SU-DHL-6 (cell line): ENCODE measurements at regions not wholly inside any gene's neighbourhood (a gene's known extent, or its start where the extent isn't known, plus 50 kb on each side); places are given as distances from the start of the nearest gene placed in this dataset.

Experiments
- H2AFZ ChIP-seq: fragments of 200-600 bp; sonication (generic); 2 replicates; pipeline ENCODE4 v1.6.1; 2014; ENCODE audit warnings: low read depth, mild to moderate bottlenecking, moderate library complexity, mixed read lengths, antibody characterized with exemption, low read length; ENCODE audit not compliant: severe bottlenecking
- H3F3A ChIP-seq: fragments of 200-600 bp; shearing (Covaris generic); 2 replicates; pipeline ENCODE4 v1.6.0; 2016; ENCODE audit warnings: antibody characterized with exemption, mild to moderate bottlenecking; ENCODE audit not compliant: insufficient read depth
- H3K27ac ChIP-seq: fragments of 200-600 bp; sonication (generic); 2 replicates; pipeline ENCODE4 v1.5.1; 2016; ENCODE audit warnings: low read depth, mild to moderate bottlenecking, low read length, moderate library complexity, mixed read lengths
- H3K27me3 ChIP-seq: fragments of 200-600 bp; sonication (generic), shearing (Covaris generic); 2 replicates; pipeline ENCODE4 v1.6.0; 2014; ENCODE audit warnings: mild to moderate bottlenecking, low read length
- H3K36me3 ChIP-seq: fragments of 200-600 bp; sonication (generic); 2 replicates; pipeline ENCODE4 v1.6.1; 2014; ENCODE audit warnings: mild to moderate bottlenecking, low read length, mixed read lengths
- H3K4me2 ChIP-seq: fragments of 300-600, 200-600 bp; shearing (Covaris generic), sonication (generic); 2 replicates; pipeline ENCODE4 v1.6.0; 2014; ENCODE audit warnings: low read length, low read depth, mild to moderate bottlenecking; ENCODE audit not compliant: poor library complexity, severe bottlenecking
- H3K4me3 ChIP-seq: fragments of 200-600 bp; sonication (generic); 2 replicates; pipeline ENCODE4 v1.5.1; 2014; ENCODE audit warnings: antibody characterized with exemption, low read length, mild to moderate bottlenecking, mixed read lengths; ENCODE audit not compliant: insufficient read depth, poor library complexity, severe bottlenecking
- H3K79me2 ChIP-seq: fragments of 200-600 bp; sonication (generic); 2 replicates; pipeline ENCODE4 v1.6.1; 2014; ENCODE audit warnings: mild to moderate bottlenecking, low read length, moderate library complexity; ENCODE audit not compliant: insufficient read depth
- H3K9ac ChIP-seq: fragments of 200-600 bp; sonication (generic); 2 replicates; pipeline ENCODE4 v1.7.0; 2014; ENCODE audit warnings: mild to moderate bottlenecking, low read length
- H3K9me2 ChIP-seq: fragments of 200-600 bp; sonication (generic); replicated peaks from 2 replicates; pipeline ENCODE4 v1.6.1; 2014; ENCODE audit warnings: low read length; ENCODE audit not compliant: insufficient read depth
- H3K9me3 ChIP-seq: fragments of 200-600 bp; sonication (generic); 2 replicates; pipeline ENCODE4 v1.6.1; 2014; ENCODE audit warnings: low read length, mixed read lengths; ENCODE audit not compliant: insufficient read depth
- H4K20me1 ChIP-seq: fragments of 200-600 bp; sonication (generic); 2 replicates; pipeline ENCODE4 v1.6.1; 2014; ENCODE audit warnings: low read depth, mild to moderate bottlenecking, antibody characterized with exemption, low read length, moderate library complexity, mixed read lengths
- EZH2phosphoT487 ChIP-seq: fragments of 200-600 bp; sonication (generic), shearing (Covaris generic); conservative IDR thresholded peaks from 2 replicates; pipeline ENCODE4 v1.6.1; 2018; ENCODE audit warnings: mild to moderate bottlenecking, antibody characterized with exemption, low read length, moderate library complexity, mixed read lengths
- TF ChIP-seq, protein P1 (sequence below): fragments of 200-600 bp; sonication (generic); IDR thresholded peaks from one replicate; pipeline ENCODE4 v1.5.1; 2017; ENCODE audit warnings: antibody characterized with exemption, mild to moderate bottlenecking, low read length, moderate library complexity; ENCODE audit not compliant: insufficient read depth, poor library complexity, severe bottlenecking

DNA sequence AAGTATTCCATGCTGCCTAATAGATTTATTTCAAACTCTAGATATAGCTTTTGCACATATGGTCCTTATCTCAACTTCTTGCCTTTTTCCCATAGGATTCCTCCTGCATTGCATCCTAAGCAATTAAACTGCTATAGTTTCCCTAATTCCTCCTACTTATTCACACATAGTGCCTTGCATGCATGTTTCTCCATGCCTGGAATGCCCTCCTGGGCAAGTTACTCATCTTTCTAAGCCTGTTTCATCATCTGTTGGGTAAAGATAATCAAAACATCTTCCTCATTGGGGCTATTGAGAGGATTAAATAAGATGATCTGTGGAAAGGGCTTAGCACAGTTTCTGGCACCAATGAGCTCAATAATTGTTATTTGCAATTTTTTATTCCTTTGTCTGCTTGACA lies 726.5 kb downstream of the SLC4A3 start:
- Histone ChIP-seq H3F3A (no peaks in the 10 kb centered on the region), H3K27ac (no peak overlapping the region), H3K9me2 (no peaks in the 10 kb centered on the region), H3K36me3 (no peaks in the 10 kb centered on the region), H3K27me3 (no peaks in the 10 kb centered on the region), H3K9me3 (no peaks in the 10 kb centered on the region), H3K4me3 (no peak overlapping the region), H2AFZ (no peak overlapping the region), H3K79me2 (no peaks in the 10 kb centered on the region), H3K4me2 (no peak overlapping the region), H3K9ac (no peak overlapping the region), H4K20me1 (no peaks in the 10 kb centered on the region)
- no peak for TF ChIP-seq EZH2phosphoT487
- TF ChIP-seq, protein P1, sequence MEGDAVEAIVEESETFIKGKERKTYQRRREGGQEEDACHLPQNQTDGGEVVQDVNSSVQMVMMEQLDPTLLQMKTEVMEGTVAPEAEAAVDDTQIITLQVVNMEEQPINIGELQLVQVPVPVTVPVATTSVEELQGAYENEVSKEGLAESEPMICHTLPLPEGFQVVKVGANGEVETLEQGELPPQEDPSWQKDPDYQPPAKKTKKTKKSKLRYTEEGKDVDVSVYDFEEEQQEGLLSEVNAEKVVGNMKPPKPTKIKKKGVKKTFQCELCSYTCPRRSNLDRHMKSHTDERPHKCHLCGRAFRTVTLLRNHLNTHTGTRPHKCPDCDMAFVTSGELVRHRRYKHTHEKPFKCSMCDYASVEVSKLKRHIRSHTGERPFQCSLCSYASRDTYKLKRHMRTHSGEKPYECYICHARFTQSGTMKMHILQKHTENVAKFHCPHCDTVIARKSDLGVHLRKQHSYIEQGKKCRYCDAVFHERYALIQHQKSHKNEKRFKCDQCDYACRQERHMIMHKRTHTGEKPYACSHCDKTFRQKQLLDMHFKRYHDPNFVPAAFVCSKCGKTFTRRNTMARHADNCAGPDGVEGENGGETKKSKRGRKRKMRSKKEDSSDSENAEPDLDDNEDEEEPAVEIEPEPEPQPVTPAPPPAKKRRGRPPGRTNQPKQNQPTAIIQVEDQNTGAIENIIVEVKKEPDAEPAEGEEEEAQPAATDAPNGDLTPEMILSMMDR, result no peak

DNA sequence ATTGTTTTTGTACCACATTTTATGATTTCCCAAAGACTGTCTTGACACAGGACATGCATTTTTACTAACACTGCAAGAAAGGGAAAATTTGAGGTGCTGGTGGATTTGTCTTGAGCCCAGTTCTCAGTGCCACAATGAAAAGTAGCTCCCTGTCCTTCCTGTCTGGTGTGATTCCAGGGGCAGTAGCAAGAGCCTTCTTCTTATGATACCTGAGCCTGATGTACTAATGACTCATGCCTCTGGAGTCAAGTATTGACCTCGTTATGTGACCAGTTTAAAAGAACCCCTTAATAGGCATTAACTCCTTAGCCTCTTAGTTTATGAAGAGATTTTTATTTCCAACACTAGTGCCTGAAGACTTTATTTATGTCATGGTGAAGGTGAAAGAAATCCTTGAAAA lies 728.6 kb downstream of the SLC4A3 start:
- TF ChIP-seq EZH2phosphoT487, result no peak
- TF ChIP-seq, protein P1, result no peak
- no peaks in the 10 kb centered on the region for H3K9me3 ChIP-seq
- no peak overlapping the region for H3K4me2 ChIP-seq
- H3K9ac ChIP-seq, result no peak overlapping the region
- H3F3A ChIP-seq, result no peaks in the 10 kb centered on the region
- no peak overlapping the region for H3K4me3 ChIP-seq
- no peaks in the 10 kb centered on the region for H3K36me3 ChIP-seq
- H3K27ac ChIP-seq, result no peak overlapping the region
- H2AFZ ChIP-seq, result no peak overlapping the region
- no peaks in the 10 kb centered on the region for H3K27me3 ChIP-seq
- H3K9me2 ChIP-seq, result no peaks in the 10 kb centered on the region
- H4K20me1 ChIP-seq, result no peaks in the 10 kb centered on the region
- no peaks in the 10 kb centered on the region for H3K79me2 ChIP-seq

DNA sequence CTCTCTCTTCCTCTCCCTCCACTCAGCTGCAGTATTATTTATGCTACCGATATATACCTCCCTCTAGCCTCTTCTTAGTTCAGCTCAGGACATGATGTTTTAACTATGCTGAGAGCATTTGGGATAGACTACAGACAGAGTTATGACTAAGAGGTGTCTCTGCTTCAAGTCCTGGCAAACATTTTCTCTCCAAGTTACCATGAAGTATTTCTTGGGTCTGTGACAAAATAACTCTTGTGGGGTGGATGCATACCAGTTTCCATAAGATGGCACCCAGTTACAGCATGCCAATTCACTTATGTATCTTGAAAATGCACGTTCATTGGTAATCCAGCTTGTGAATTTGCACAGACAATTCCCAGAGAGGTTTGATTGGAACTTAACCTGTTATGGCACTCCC lies 737.6 kb downstream of the SLC4A3 start:
- Histone ChIP-seq H3K4me3 (no peak overlapping the region), H3K4me2 (no peak overlapping the region), H3F3A (no peaks in the 10 kb centered on the region), H2AFZ (no peak overlapping the region), H3K27me3 (no peaks in the 10 kb centered on the region), H3K9me2 (no peaks in the 10 kb centered on the region), H3K79me2 (no peaks in the 10 kb centered on the region), H3K9ac (no peak overlapping the region), H3K27ac (no peak overlapping the region), H4K20me1 (no peaks in the 10 kb centered on the region), H3K36me3 (no peaks in the 10 kb centered on the region), H3K9me3 (no peaks in the 10 kb centered on the region)
- no peak for TF ChIP-seq EZH2phosphoT487
- TF ChIP-seq, protein P1, result no peak
